Testis (tissue), 2 donors: ENCODE measurements at regions not wholly inside any gene's neighbourhood (a gene's known extent, or its start where the extent isn't known, plus 50 kb on each side); places are given as distances from the start of the nearest gene placed in this dataset.

Experiments
- POLR2A ChIP-seq: fragments of 450-650 bp; IDR thresholded peaks from one replicate; pipeline ENCODE4 v1.6.1; 2017; ENCODE audit warnings: antibody characterized with exemption, mild to moderate bottlenecking, moderate library complexity
- TF ChIP-seq, protein P1 (sequence below), 3 experiments: fragments of 450-650 bp in 2 of 3; fragments of 200-600 bp in 1 of 3; sonication (generic) in 1 of 3; IDR thresholded peaks; one replicate each; pipeline ENCODE4 v1.5.1; 2016 to 2019; ENCODE audit warnings: antibody characterized with exemption in 3 of 3, mild to moderate bottlenecking in 2 of 3, moderate library complexity in 1 of 3

DNA sequence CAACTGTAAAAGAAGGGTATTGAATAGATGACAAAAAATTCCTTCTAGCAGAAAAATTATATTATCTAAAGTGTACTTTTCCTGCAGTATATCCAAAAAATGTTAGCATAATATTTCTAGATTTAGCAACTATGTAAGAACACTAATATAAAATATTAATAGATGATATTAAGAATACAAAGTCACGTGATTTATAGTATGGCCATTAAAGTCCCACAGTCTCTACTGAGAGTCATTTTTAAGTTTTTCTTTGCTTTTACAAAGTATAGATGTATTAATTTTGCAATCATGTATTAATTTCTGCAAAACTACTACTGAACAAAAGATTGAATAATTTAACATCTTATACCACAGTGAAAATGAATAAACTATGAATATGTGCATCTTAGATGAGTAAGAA lies 94.9 kb downstream of the ZWINT start:
- TF ChIP-seq, protein P1, sequence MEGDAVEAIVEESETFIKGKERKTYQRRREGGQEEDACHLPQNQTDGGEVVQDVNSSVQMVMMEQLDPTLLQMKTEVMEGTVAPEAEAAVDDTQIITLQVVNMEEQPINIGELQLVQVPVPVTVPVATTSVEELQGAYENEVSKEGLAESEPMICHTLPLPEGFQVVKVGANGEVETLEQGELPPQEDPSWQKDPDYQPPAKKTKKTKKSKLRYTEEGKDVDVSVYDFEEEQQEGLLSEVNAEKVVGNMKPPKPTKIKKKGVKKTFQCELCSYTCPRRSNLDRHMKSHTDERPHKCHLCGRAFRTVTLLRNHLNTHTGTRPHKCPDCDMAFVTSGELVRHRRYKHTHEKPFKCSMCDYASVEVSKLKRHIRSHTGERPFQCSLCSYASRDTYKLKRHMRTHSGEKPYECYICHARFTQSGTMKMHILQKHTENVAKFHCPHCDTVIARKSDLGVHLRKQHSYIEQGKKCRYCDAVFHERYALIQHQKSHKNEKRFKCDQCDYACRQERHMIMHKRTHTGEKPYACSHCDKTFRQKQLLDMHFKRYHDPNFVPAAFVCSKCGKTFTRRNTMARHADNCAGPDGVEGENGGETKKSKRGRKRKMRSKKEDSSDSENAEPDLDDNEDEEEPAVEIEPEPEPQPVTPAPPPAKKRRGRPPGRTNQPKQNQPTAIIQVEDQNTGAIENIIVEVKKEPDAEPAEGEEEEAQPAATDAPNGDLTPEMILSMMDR (IDR thresholded peaks at IDR 0.05): no peak
- TF ChIP-seq POLR2A: no peak
